ENCODE measurements at regions not wholly inside any gene's neighbourhood (a gene's known extent, or its start where the extent isn't known, plus 50 kb on each side); places are given as distances from the start of the nearest gene placed in this dataset.

DNA sequence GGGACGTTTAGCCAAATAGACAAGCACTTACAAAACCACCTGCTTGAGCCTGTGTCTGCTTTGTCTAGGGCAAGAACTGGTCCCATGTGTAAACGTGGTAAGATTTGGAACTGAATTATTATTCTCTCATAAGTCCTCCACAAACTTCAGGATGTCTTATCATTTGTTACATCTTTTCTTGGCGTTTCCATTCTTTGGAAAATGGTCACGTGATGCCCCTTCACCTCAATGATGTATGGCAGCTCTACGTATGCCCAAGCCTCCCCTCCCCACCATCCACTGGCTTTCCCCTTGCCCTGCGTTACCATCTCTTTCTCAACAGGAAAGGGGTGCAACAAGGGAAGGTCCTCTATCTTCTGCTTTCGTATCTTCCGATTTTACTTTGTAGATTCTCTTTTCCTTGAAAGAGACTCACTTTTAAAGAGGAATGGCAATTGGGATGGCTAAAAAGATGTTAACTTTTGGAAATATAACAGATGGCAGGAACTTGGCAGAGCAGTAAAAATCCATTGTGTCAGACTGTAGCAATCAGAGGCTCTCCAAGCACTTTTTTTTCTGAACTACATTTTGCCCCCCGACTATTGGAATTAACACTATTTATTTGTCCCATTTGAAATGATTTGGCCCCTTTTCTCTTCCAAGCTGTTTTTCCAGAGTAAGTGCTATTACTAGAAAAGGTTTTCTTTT is 117.6 kb downstream of the FAT3 start:
- no peaks in the 10 kb centered on the region for H3K9me3 ChIP-seq (ENCODE audit: insufficient read depth, low read length)
- no peaks in the 10 kb centered on the region for H3K9me2 ChIP-seq (replicated peaks; ENCODE audit: insufficient read depth, low read length)
- TF ChIP-seq EZH2phosphoT487 (conservative IDR thresholded peaks at IDR 0.05; ENCODE audit: low read length), result no peak
- TF ChIP-seq, protein P1, sequence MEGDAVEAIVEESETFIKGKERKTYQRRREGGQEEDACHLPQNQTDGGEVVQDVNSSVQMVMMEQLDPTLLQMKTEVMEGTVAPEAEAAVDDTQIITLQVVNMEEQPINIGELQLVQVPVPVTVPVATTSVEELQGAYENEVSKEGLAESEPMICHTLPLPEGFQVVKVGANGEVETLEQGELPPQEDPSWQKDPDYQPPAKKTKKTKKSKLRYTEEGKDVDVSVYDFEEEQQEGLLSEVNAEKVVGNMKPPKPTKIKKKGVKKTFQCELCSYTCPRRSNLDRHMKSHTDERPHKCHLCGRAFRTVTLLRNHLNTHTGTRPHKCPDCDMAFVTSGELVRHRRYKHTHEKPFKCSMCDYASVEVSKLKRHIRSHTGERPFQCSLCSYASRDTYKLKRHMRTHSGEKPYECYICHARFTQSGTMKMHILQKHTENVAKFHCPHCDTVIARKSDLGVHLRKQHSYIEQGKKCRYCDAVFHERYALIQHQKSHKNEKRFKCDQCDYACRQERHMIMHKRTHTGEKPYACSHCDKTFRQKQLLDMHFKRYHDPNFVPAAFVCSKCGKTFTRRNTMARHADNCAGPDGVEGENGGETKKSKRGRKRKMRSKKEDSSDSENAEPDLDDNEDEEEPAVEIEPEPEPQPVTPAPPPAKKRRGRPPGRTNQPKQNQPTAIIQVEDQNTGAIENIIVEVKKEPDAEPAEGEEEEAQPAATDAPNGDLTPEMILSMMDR (IDR thresholded peaks at IDR 0.05; ENCODE audit: insufficient read depth, low read length, poor library complexity, severe bottlenecking), result no peak
- H3K79me2 ChIP-seq (ENCODE audit: insufficient read depth, low read length), result no peaks in the 10 kb centered on the region
- no peaks in the 10 kb centered on the region for H4K20me1 ChIP-seq (ENCODE audit: low read depth, low read length)
- H3K27ac ChIP-seq (ENCODE audit: low read depth, low read length), result no peak overlapping the region
- no peak overlapping the region for H2AFZ ChIP-seq (ENCODE audit: low read depth, low read length, severe bottlenecking)
- H3K4me3 ChIP-seq (ENCODE audit: insufficient read depth, low read length, poor library complexity, severe bottlenecking), result no peak overlapping the region
- H3K36me3 ChIP-seq (ENCODE audit: low read length), result no peaks in the 10 kb centered on the region
- no peaks in the 10 kb centered on the region for H3F3A ChIP-seq (ENCODE audit: insufficient read depth)
- no peaks in the 10 kb centered on the region for H3K27me3 ChIP-seq (ENCODE audit: low read length)
- H3K4me2 ChIP-seq (ENCODE audit: low read depth, low read length, poor library complexity, severe bottlenecking), result no peak overlapping the region
- H3K9ac ChIP-seq (ENCODE audit: low read length), result no peak overlapping the region

DNA sequence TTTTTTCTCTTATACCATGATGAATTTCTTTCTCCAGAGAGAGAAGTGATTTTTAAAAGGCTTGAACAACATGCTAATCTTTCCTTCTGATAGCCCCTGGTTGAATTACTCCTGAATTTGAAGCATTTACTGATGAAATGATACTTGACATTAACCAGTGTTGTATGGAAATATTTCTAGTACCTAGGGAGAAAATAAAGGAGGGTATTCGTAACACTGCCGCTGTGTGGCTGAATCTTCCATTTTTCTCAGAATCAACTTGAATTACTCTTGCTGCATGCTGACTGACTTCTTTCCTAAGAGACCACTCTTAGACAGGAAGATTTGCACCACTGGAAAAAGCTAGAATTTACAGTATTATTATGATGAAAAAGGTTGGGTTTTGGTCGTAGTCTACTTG is 118.3 kb downstream of the FAT3 start:
- Histone ChIP-seq H3K27me3 (ENCODE audit: low read length) (no peaks in the 10 kb centered on the region), H2AFZ (ENCODE audit: low read depth, low read length, severe bottlenecking) (no peak overlapping the region), H3F3A (ENCODE audit: insufficient read depth) (no peaks in the 10 kb centered on the region), H3K79me2 (ENCODE audit: insufficient read depth, low read length) (no peaks in the 10 kb centered on the region), H3K9me3 (ENCODE audit: insufficient read depth, low read length) (no peaks in the 10 kb centered on the region), H3K9ac (ENCODE audit: low read length) (no peak overlapping the region), H3K36me3 (ENCODE audit: low read length) (no peaks in the 10 kb centered on the region), H4K20me1 (ENCODE audit: low read depth, low read length) (no peaks in the 10 kb centered on the region), H3K9me2 (replicated peaks; ENCODE audit: insufficient read depth, low read length) (no peaks in the 10 kb centered on the region), H3K4me3 (ENCODE audit: insufficient read depth, low read length, poor library complexity, severe bottlenecking) (no peak overlapping the region), H3K27ac (ENCODE audit: low read depth, low read length) (no peak overlapping the region), H3K4me2 (ENCODE audit: low read depth, low read length, poor library complexity, severe bottlenecking) (no peak overlapping the region)
- TF ChIP-seq EZH2phosphoT487 (conservative IDR thresholded peaks at IDR 0.05; ENCODE audit: low read length), result no peak
- TF ChIP-seq, protein P1 (IDR thresholded peaks at IDR 0.05; ENCODE audit: insufficient read depth, low read length, poor library complexity, severe bottlenecking), result no peak

DNA sequence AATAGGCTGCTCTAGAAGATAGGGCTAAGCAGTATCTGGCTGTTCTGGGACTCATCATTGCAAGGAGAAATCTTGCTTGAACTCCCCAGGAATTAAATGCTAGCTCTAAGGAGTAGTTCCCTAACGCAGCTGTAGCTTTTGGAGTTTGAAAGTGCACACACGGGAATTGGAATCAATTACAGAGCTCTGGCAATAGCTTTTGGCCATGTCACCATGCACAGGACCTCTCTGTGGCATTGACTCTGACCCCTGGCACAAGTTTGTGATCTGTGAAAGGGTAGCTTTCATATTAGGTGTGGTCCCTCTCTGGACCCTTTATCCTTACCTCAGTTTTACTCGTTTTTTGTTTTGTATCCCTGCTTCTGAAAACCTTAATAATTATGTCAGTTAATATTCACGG is 121.6 kb downstream of the FAT3 start:
- no peaks in the 10 kb centered on the region for H3K79me2 ChIP-seq (ENCODE audit: insufficient read depth, low read length)
- no peak overlapping the region for H3K27ac ChIP-seq (ENCODE audit: low read depth, low read length)
- H3K9ac ChIP-seq (ENCODE audit: low read length), result no peak overlapping the region
- no peaks in the 10 kb centered on the region for H3K9me2 ChIP-seq (replicated peaks; ENCODE audit: insufficient read depth, low read length)
- H3K4me3 ChIP-seq (ENCODE audit: insufficient read depth, low read length, poor library complexity, severe bottlenecking), result no peak overlapping the region
- no peak overlapping the region for H2AFZ ChIP-seq (ENCODE audit: low read depth, low read length, severe bottlenecking)
- no peaks in the 10 kb centered on the region for H3F3A ChIP-seq (ENCODE audit: insufficient read depth)
- H3K9me3 ChIP-seq (ENCODE audit: insufficient read depth, low read length), result no peaks in the 10 kb centered on the region
- no peak for TF ChIP-seq EZH2phosphoT487 (conservative IDR thresholded peaks at IDR 0.05; ENCODE audit: low read length)
- TF ChIP-seq, protein P1 (IDR thresholded peaks at IDR 0.05; ENCODE audit: insufficient read depth, low read length, poor library complexity, severe bottlenecking), result no peak
- H3K4me2 ChIP-seq (ENCODE audit: low read depth, low read length, poor library complexity, severe bottlenecking), result no peak overlapping the region
- H4K20me1 ChIP-seq (ENCODE audit: low read depth, low read length), result no peaks in the 10 kb centered on the region
- no peaks in the 10 kb centered on the region for H3K27me3 ChIP-seq (ENCODE audit: low read length)
- H3K36me3 ChIP-seq (ENCODE audit: low read length), result no peaks in the 10 kb centered on the region

All from SU-DHL-6 (cell line).